Ovary (tissue), 3 donors: ENCODE measurements at regions not wholly inside any gene's neighbourhood (a gene's known extent, or its start where the extent isn't known, plus 50 kb on each side); places are given as distances from the start of the nearest gene placed in this dataset.

Experiments
- EP300 ChIP-seq: sonication (generic); formaldehyde crosslinking; IDR thresholded peaks from one replicate; pipeline ENCODE4 v1.6.1; 2017; ENCODE audit warnings: antibody characterized with exemption
- POLR2A ChIP-seq: fragments of 450-650 bp; IDR thresholded peaks from one replicate; pipeline ENCODE4 v1.6.1; 2017; ENCODE audit warnings: antibody characterized with exemption, mild to moderate bottlenecking, moderate library complexity
- TF ChIP-seq, protein P1 (sequence below), 3 donors: fragments of 450-650 bp in 2 of 3; fragments of 200-600 bp in 1 of 3; IDR thresholded peaks; one replicate each; pipeline versions ENCODE4 v1.5.1 to v1.8.0; 2016 to 2022; ENCODE audit warnings: antibody characterized with exemption in 3 of 3, mild to moderate bottlenecking in 1 of 3
- donor health status: DM: no; HTN: no; CAD: no.

DNA sequence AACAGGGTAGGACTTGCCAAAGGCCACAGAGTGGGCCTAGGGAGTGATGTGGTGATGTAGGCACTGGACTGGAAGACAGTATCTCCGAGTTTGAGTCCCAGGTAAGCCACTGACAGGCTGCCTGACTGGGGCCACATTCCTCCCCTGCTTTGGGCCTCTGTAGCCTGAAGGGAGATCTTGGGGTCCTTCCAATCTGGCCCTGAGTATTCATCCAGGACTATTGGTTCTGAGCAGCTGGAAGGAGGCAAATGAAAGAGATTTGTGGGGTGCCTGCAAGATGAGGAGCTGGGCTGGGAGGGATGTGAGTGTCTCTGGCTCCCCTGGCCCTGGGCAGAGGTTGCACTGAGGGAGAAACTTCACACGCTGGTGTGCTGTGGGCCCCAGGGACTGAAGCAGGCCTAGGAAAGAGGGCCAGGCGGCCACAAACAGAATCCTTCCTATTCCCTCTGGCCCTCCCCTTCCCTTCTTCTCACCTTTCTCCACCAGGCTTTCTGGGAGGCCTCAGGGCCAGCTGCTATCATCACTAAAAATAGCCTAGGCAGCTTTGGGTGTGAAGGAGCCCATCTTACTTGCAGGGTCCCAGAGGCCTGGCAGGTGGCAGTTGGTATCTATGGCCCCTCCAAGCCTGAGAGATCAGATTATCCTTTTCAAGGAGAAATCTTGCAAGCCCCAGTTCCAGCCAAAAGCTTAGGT lies 70.1 kb downstream of the PJA1 start:
- TF ChIP-seq, protein P1, sequence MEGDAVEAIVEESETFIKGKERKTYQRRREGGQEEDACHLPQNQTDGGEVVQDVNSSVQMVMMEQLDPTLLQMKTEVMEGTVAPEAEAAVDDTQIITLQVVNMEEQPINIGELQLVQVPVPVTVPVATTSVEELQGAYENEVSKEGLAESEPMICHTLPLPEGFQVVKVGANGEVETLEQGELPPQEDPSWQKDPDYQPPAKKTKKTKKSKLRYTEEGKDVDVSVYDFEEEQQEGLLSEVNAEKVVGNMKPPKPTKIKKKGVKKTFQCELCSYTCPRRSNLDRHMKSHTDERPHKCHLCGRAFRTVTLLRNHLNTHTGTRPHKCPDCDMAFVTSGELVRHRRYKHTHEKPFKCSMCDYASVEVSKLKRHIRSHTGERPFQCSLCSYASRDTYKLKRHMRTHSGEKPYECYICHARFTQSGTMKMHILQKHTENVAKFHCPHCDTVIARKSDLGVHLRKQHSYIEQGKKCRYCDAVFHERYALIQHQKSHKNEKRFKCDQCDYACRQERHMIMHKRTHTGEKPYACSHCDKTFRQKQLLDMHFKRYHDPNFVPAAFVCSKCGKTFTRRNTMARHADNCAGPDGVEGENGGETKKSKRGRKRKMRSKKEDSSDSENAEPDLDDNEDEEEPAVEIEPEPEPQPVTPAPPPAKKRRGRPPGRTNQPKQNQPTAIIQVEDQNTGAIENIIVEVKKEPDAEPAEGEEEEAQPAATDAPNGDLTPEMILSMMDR (IDR thresholded peaks at IDR 0.05), result no peak
- TF ChIP-seq EP300, result no peak
- TF ChIP-seq POLR2A, result no peak
